MM.1S (cell line): ENCODE measurements at regions not wholly inside any gene's neighbourhood (a gene's known extent, or its start where the extent isn't known, plus 50 kb on each side); places are given as distances from the start of the nearest gene placed in this dataset.

Experiments
- DNase-seq: peaks from one replicate; pipeline ENCODE4 v3.0.0-alpha.2; 2015
- H2AFZ ChIP-seq: fragments of 300-600 bp; sonication (generic); 2 replicates; pipeline ENCODE4 v1.6.0; 2016; ENCODE audit warnings: antibody characterized with exemption, low read length
- H3F3A ChIP-seq: fragments of 300-600 bp; sonication (generic); 2 replicates; pipeline ENCODE4 v1.6.1; 2016; ENCODE audit warnings: mild to moderate bottlenecking, antibody characterized with exemption, low read length, moderate library complexity, mixed read lengths; ENCODE audit not compliant: insufficient read depth
- H3K27ac ChIP-seq: fragments of 300-600 bp; sonication (generic); 2 replicates; pipeline ENCODE4 v1.5.1; 2016; ENCODE audit warnings: mild to moderate bottlenecking, low read length
- H3K27me3 ChIP-seq: fragments of 300-600 bp; sonication (generic); replicated peaks from 2 replicates; pipeline ENCODE4 v1.6.0; 2016; ENCODE audit warnings: low read length; ENCODE audit not compliant: insufficient read depth
- H3K36me3 ChIP-seq: fragments of 300-600 bp; sonication (generic); replicated peaks from 2 replicates; pipeline ENCODE4 v1.6.1; 2016; ENCODE audit warnings: mild to moderate bottlenecking, low read length, mixed read lengths; ENCODE audit not compliant: insufficient read depth
- H3K4me1 ChIP-seq: fragments of 300-600 bp; sonication (generic); 2 replicates; pipeline ENCODE4 v1.6.1; 2016; ENCODE audit warnings: low read length, mixed read lengths
- H3K4me2 ChIP-seq: fragments of 300-600 bp; sonication (generic); 2 replicates; pipeline ENCODE4 v1.6.0; 2016; ENCODE audit warnings: low read depth, low read length
- H3K4me3 ChIP-seq: fragments of 300-600 bp; sonication (generic); 2 replicates; pipeline ENCODE4 v1.5.1; 2016; ENCODE audit warnings: low read length, mixed read lengths
- H3K79me2 ChIP-seq: fragments of 300-600 bp; sonication (generic); 2 replicates; pipeline ENCODE4 v1.6.1; 2016; ENCODE audit warnings: mixed run types, low read length, mixed read lengths
- H3K9ac ChIP-seq: fragments of 300-600 bp; sonication (generic); 2 replicates; pipeline ENCODE4 v1.6.1; 2016; ENCODE audit warnings: low read length, mixed read lengths
- H3K9me2 ChIP-seq: fragments of 300-600 bp; sonication (generic); replicated peaks from 2 replicates; pipeline ENCODE4 v1.6.1; 2016; ENCODE audit warnings: mild to moderate bottlenecking, low read length, mixed read lengths; ENCODE audit not compliant: insufficient read depth
- H3K9me3 ChIP-seq: fragments of 300-600 bp; sonication (generic); replicated peaks from 2 replicates; pipeline ENCODE4 v1.6.1; 2016; ENCODE audit warnings: mild to moderate bottlenecking, low read length, mixed read lengths; ENCODE audit not compliant: insufficient read depth
- H4K20me1 ChIP-seq: fragments of 300-600 bp; sonication (generic); 2 replicates; pipeline ENCODE4 v1.6.1; 2016; ENCODE audit warnings: mild to moderate bottlenecking, low read length, moderate library complexity, mixed read lengths; ENCODE audit not compliant: insufficient read depth
- EZH2 ChIP-seq: fragments of 300-600 bp; sonication (generic); optimal IDR thresholded peaks from 2 replicates; pipeline ENCODE3; 2017; ENCODE audit warnings: low read depth, mild to moderate bottlenecking, antibody characterized with exemption, low read length, mixed read lengths
- EZH2phosphoT487 ChIP-seq: fragments of 300-600 bp; sonication (generic); IDR thresholded peaks from 2 replicates; pipeline ENCODE4 v1.6.1; 2018; ENCODE audit warnings: antibody characterized with exemption, low read length
- TF ChIP-seq, protein P1 (sequence below): fragments of 300-600 bp; sonication (generic); IDR thresholded peaks from 2 replicates; pipeline ENCODE4 v1.5.1; 2016; ENCODE audit warnings: antibody characterized with exemption, low read length, mixed read lengths

GRCh38 chr10:78864761-78865537, 203.8 kb upstream of the ZMIZ1 start:
- no peaks in the 10 kb centered on the region for H3K9me2 ChIP-seq
- TF ChIP-seq EZH2phosphoT487 (no peak), EZH2 (no peak)
- TF ChIP-seq, protein P1, sequence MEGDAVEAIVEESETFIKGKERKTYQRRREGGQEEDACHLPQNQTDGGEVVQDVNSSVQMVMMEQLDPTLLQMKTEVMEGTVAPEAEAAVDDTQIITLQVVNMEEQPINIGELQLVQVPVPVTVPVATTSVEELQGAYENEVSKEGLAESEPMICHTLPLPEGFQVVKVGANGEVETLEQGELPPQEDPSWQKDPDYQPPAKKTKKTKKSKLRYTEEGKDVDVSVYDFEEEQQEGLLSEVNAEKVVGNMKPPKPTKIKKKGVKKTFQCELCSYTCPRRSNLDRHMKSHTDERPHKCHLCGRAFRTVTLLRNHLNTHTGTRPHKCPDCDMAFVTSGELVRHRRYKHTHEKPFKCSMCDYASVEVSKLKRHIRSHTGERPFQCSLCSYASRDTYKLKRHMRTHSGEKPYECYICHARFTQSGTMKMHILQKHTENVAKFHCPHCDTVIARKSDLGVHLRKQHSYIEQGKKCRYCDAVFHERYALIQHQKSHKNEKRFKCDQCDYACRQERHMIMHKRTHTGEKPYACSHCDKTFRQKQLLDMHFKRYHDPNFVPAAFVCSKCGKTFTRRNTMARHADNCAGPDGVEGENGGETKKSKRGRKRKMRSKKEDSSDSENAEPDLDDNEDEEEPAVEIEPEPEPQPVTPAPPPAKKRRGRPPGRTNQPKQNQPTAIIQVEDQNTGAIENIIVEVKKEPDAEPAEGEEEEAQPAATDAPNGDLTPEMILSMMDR, result no peak
- DNase-seq, result no peak
- H3K9ac ChIP-seq, result no peak overlapping the region
- H3K36me3 ChIP-seq, result no peaks in the 10 kb centered on the region
- H3K4me1 ChIP-seq, result no peaks in the 10 kb centered on the region
- no peak overlapping the region for H3K4me2 ChIP-seq
- no peaks in the 10 kb centered on the region for H3K27me3 ChIP-seq
- H3K4me3 ChIP-seq, result no peak overlapping the region
- no peak overlapping the region for H3K27ac ChIP-seq
- no peaks in the 10 kb centered on the region for H3F3A ChIP-seq
- no peaks in the 10 kb centered on the region for H4K20me1 ChIP-seq
- no peaks in the 10 kb centered on the region for H3K79me2 ChIP-seq
- no peaks in the 10 kb centered on the region for H3K9me3 ChIP-seq
- H2AFZ ChIP-seq, result no peak overlapping the region

GRCh38 chr10:78865538-78865875, 203.3 kb upstream of the ZMIZ1 start:
- H3K27me3 ChIP-seq, result no peaks in the 10 kb centered on the region
- no peaks in the 10 kb centered on the region for H3K4me1 ChIP-seq
- H2AFZ ChIP-seq, result no peak overlapping the region
- H3K9me3 ChIP-seq, result no peaks in the 10 kb centered on the region
- no peak for DNase-seq
- H4K20me1 ChIP-seq, result no peaks in the 10 kb centered on the region
- TF ChIP-seq, protein P1, result no peak
- TF ChIP-seq EZH2, result no peak
- TF ChIP-seq EZH2phosphoT487, result no peak
- no peaks in the 10 kb centered on the region for H3K79me2 ChIP-seq
- no peak overlapping the region for H3K27ac ChIP-seq
- no peak overlapping the region for H3K4me3 ChIP-seq
- H3F3A ChIP-seq, result no peaks in the 10 kb centered on the region
- H3K36me3 ChIP-seq, result no peaks in the 10 kb centered on the region
- H3K4me2 ChIP-seq, result no peak overlapping the region
- no peaks in the 10 kb centered on the region for H3K9me2 ChIP-seq
- H3K9ac ChIP-seq, result no peak overlapping the region

DNA sequence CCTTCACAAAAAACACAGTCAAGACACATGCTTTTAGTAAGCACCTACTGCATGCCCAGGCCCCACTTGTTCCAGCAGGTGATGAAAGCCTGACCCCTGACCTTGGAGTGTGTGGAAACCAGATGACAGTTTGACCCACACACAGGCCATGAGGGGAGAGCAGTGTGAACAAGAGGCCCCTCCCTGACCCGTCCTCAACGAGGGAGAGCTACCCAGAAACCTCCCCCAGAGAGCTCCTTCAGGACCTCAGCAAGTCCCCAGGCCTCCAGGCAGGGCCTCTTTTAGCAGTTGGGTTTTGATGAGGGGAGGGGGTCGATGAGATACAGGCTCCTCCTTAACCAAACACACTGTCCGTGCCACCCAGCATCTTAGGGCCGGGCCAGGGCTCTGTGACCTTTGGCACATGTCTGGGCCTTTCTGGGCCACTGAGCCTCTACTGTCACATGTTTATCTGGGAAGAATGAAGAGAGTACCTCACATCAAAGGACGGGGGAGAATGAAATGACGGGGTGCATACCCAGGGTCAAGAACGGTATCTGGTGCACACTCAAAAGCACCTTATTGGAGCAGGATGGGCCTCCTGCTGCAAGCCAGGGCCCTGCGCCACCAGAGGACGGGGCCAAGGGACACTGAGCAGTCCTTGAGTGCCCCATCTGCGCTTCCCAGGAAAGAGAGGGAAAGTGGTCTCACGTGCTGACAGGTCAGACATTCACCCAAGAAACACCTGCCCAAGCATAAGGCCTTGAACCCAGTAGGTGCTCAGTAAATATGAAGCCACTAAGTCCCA, 202.6 kb upstream of the ZMIZ1 start:
- H3K36me3 ChIP-seq, result no peaks in the 10 kb centered on the region
- H2AFZ ChIP-seq, result no peak overlapping the region
- no peaks in the 10 kb centered on the region for H4K20me1 ChIP-seq
- no peak overlapping the region for H3K9ac ChIP-seq
- H3K27me3 ChIP-seq, result no peaks in the 10 kb centered on the region
- H3K4me1 ChIP-seq, result no peaks in the 10 kb centered on the region
- H3F3A ChIP-seq, result no peaks in the 10 kb centered on the region
- H3K27ac ChIP-seq, result no peak overlapping the region
- no peaks in the 10 kb centered on the region for H3K9me3 ChIP-seq
- no peak for TF ChIP-seq EZH2phosphoT487
- TF ChIP-seq EZH2, result no peak
- TF ChIP-seq, protein P1, result no peak
- no peak for DNase-seq
- H3K4me2 ChIP-seq, result no peak overlapping the region
- H3K4me3 ChIP-seq, result no peak overlapping the region
- H3K79me2 ChIP-seq, result no peaks in the 10 kb centered on the region
- no peaks in the 10 kb centered on the region for H3K9me2 ChIP-seq
